Right lobe of liver (tissue), 4 donors: ENCODE measurements at regions not wholly inside any gene's neighbourhood (a gene's known extent, or its start where the extent isn't known, plus 50 kb on each side); places are given as distances from the start of the nearest gene placed in this dataset.

Experiments used
- CTCF ChIP-seq, 4 donors: fragments of 200-600 bp in 3 of 4; fragments of 450-650 bp in 1 of 4; IDR thresholded peaks; one replicate each; pipeline versions ENCODE4 v1.5.1 to v1.8.0; 2016 to 2022; ENCODE audit warnings: antibody characterized with exemption in 4 of 4, mild to moderate bottlenecking in 2 of 4
- POLR2A ChIP-seq: fragments of 450-650 bp; IDR thresholded peaks from one replicate; pipeline ENCODE4 v1.6.1; 2017; ENCODE audit warnings: antibody characterized with exemption, mild to moderate bottlenecking
- donor health status: DM: no; HTN: no; CAD: no.
- donor health status: DM: no; HTN: no; CAD: no.
- donor health status: DM: no; HTN: yes; CAD: no.

GRCh38 chr5:115375893-115376292 is 79.4 kb upstream of the CCDC112 start:
- TF ChIP-seq CTCF (IDR thresholded peaks at IDR 0.05) (no peak), POLR2A (no peak)
